B cell (primary cell): ENCODE measurements at regions not wholly inside any gene's neighbourhood (a gene's known extent, or its start where the extent isn't known, plus 50 kb on each side); places are given as distances from the start of the nearest gene placed in this dataset.

ENCODE experiments used
- CTCF ChIP-seq: fragments of 200-600 bp; IDR thresholded peaks from one replicate; pipeline ENCODE4 v1.8.0; 2022; ENCODE audit warnings: antibody characterized with exemption, mild to moderate bottlenecking
- EZH2 ChIP-seq: IDR thresholded peaks from 2 replicates; pipeline ENCODE4 v1.6.1; 2012; ENCODE audit warnings: borderline replicate concordance, low read depth, mild to moderate bottlenecking, moderate library complexity, low read length; ENCODE audit not compliant: insufficient read depth, poor library complexity, severe bottlenecking

- TF ChIP-seq CTCF = no peak
- no peak for TF ChIP-seq EZH2
Observed at GRCh38 chr3:115499666-115500065, 123.6 kb upstream of the GAP43 start.
